BE2C (cell line): ENCODE measurements at regions not wholly inside any gene's neighbourhood (a gene's known extent, or its start where the extent isn't known, plus 50 kb on each side); places are given as distances from the start of the nearest gene placed in this dataset.

Source experiments
- DNase-seq: peaks from one replicate; pipeline ENCODE4 v3.0.0-alpha.2; 2020
- H3K27me3 ChIP-seq: fragments of 250-450 bp; sonication (Bioruptor Pico); 2 replicates; pipeline ENCODE4 v1.5.1; 2020; ENCODE audit warnings: mild to moderate bottlenecking
- H3K36me3 ChIP-seq: fragments of 250-450 bp; sonication (Bioruptor Pico); 2 replicates; pipeline ENCODE4 v1.5.1; 2020; ENCODE audit warnings: mild to moderate bottlenecking
- H3K4me1 ChIP-seq: fragments of 250-450 bp; sonication (Bioruptor Pico); 2 replicates; pipeline ENCODE4 v1.5.1; 2020
- H3K4me3 ChIP-seq: 2 replicates; pipeline ENCODE4 v1.5.1; 2011; ENCODE audit warnings: low read depth, low read length
- H3K9me3 ChIP-seq: fragments of 250-450 bp; sonication (Bioruptor Pico); 2 replicates; pipeline ENCODE4 v1.5.1; 2020
- CTCF ChIP-seq: IDR thresholded peaks from 2 replicates; pipeline ENCODE4 v1.5.1; 2012; ENCODE audit warnings: mild to moderate bottlenecking, low read depth, low read length

GRCh38 chr5:2271316-2271715 is 388.6 kb upstream of the IRX4 start:
- H3K4me1 ChIP-seq = no peaks in the 10 kb centered on the region
- no peaks in the 10 kb centered on the region for H3K27me3 ChIP-seq
- TF ChIP-seq CTCF = no peak
- H3K36me3 ChIP-seq = no peaks in the 10 kb centered on the region
- H3K4me3 ChIP-seq = no peak overlapping the region
- H3K9me3 ChIP-seq = no peaks in the 10 kb centered on the region
- no peak for DNase-seq

DNA sequence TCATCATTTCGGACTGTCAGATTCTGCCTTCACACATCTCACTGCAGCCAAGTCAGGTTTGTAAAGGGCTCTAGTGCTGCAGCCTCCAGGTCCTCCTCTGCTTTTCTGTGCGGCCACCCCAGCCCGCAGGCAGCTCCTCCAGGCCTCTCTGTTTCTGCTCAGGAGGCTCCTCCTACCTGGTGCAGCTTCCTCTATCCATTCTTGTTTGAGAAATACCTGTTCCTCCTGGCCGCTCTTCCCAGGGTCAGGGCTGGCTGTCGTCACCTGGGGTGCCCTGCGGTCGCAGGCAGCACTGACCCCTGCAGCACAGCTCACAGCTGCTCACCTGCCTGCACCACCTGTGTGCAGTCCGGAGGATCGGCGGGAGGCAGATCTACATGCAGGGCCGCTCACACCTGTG is 387.7 kb upstream of the IRX4 start:
- TF ChIP-seq CTCF = no peak
- Histone ChIP-seq H3K27me3 (no peaks in the 10 kb centered on the region), H3K4me3 (no peak overlapping the region), H3K4me1 (no peaks in the 10 kb centered on the region), H3K36me3 (no peaks in the 10 kb centered on the region), H3K9me3 (no peaks in the 10 kb centered on the region)
- DNase-seq = no peak

GRCh38 chr5:2269656-2270055 is 386.9 kb upstream of the IRX4 start:
- no peaks in the 10 kb centered on the region for H3K27me3 ChIP-seq
- no peak for TF ChIP-seq CTCF
- H3K4me1 ChIP-seq = no peaks in the 10 kb centered on the region
- no peaks in the 10 kb centered on the region for H3K36me3 ChIP-seq
- DNase-seq = no peak
- H3K9me3 ChIP-seq = no peaks in the 10 kb centered on the region
- H3K4me3 ChIP-seq = no peak overlapping the region

DNA sequence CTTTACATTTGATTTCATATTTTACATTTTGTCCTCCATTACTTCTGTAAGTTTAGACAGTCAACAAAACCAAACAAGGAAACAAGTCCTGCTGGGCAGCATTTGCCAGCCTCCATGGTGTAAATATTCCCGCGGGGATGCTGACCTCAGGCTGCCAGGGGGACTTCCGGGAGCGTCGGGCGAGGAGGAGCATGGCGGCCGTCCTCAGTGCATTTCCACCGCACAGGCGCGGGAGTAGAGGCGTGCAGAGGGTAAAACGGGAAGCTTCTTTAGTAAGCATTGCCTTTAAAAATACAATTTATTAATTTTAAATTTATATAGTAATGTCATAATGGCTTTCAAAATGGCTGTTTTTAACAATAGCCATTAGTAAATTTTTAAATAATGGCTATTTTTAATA is 385.3 kb upstream of the IRX4 start:
- no peak for TF ChIP-seq CTCF
- no peak overlapping the region for H3K4me3 ChIP-seq
- H3K9me3 ChIP-seq = no peaks in the 10 kb centered on the region
- no peaks in the 10 kb centered on the region for H3K36me3 ChIP-seq
- H3K4me1 ChIP-seq = no peaks in the 10 kb centered on the region
- no peaks in the 10 kb centered on the region for H3K27me3 ChIP-seq
- no peak for DNase-seq

DNA sequence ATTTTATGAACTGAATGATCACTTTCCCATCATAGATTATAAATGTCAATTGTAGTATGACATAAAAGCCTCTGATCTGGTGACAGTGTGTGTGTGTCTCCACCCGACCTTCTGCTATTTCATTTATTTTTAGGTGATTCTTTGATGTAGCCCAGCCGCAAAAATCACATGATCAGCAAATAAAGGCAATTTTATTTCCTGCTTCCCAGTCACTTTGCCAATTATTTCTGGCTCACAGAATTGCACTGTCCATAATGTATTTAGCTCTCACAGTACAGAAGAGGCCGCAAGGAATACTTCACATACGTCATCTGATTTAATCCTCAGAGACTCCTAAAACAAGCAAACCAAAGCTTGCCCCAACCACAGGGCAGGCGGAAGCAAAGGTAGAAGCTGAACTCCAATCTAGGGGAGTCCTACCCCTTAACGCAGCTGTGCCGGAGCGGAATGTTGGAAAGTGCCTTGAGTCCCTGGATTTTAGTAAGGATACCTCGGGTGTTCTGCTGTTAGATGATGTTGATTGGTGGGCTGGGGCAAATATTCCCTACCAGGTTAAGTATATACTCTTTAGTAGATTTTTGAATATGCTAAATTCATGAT is 384.0 kb upstream of the IRX4 start:
- no peaks in the 10 kb centered on the region for H3K9me3 ChIP-seq
- H3K4me1 ChIP-seq = no peaks in the 10 kb centered on the region
- H3K36me3 ChIP-seq = no peaks in the 10 kb centered on the region
- no peak for TF ChIP-seq CTCF
- H3K27me3 ChIP-seq = no peaks in the 10 kb centered on the region
- no peak for DNase-seq
- no peak overlapping the region for H3K4me3 ChIP-seq

GRCh38 chr5:2265341-2265740 is 382.6 kb upstream of the IRX4 start:
- no peak overlapping the region for H3K4me3 ChIP-seq
- TF ChIP-seq CTCF = no peak
- H3K27me3 ChIP-seq = no peaks in the 10 kb centered on the region
- H3K4me1 ChIP-seq = no peaks in the 10 kb centered on the region
- no peaks in the 10 kb centered on the region for H3K36me3 ChIP-seq
- no peak for DNase-seq
- no peaks in the 10 kb centered on the region; the same call in 1 of the 2 replicates for H3K9me3 ChIP-seq
